HG02571 (cell line): ENCODE measurements at regions not wholly inside any gene's neighbourhood (a gene's known extent, or its start where the extent isn't known, plus 50 kb on each side); places are given as distances from the start of the nearest gene placed in this dataset.
"Not testable (repeated sequence)": the region's sequence is repeated elsewhere in the genome, so short reads cannot be mapped to it uniquely, and the experiment has no call there.

ENCODE experiments used
- ATAC-seq: cut with Tn5 transposase; IDR thresholded peaks from one replicate; pipeline ENCODE4 v1.9.1; 2021; ENCODE audit warnings: mild to moderate bottlenecking, moderate library complexity; ENCODE audit not compliant: unreplicated experiment

- ATAC-seq, result not testable (repeated sequence)
Observed at GRCh38 chr3:124651416-124651815, 78.8 kb upstream of the UMPS start.

GRCh38 chr3:124652009-124652408, 78.2 kb upstream of the UMPS start:
- no peak for ATAC-seq

GRCh38 chr3:124653071-124653796, 77.0 kb upstream of the UMPS start:
- ATAC-seq, result no peak

GRCh38 chr3:124653797-124654469, 76.3 kb upstream of the UMPS start:
- no peak for ATAC-seq

GRCh38 chr3:124654470-124654845, 75.8 kb upstream of the UMPS start:
- no peak for ATAC-seq

- ATAC-seq, result no peak
Observed at GRCh38 chr3:124656531-124656930, 73.7 kb upstream of the UMPS start.

- ATAC-seq, result no peak
Observed at GRCh38 chr3:124657138-124657537, 73.1 kb upstream of the UMPS start.

GRCh38 chr3:124658270-124658669, 72.0 kb upstream of the UMPS start:
- ATAC-seq, result no peak

GRCh38 chr3:124659175-124659574, 71.1 kb upstream of the UMPS start:
- no peak for ATAC-seq

- no peak for ATAC-seq
Observed at GRCh38 chr3:124660599-124660998, 69.7 kb upstream of the UMPS start.

- ATAC-seq, result no peak
Observed at GRCh38 chr3:124663690-124664089, 66.6 kb upstream of the UMPS start.

- ATAC-seq, result no peak
Observed at GRCh38 chr3:124664804-124665203, 65.4 kb upstream of the UMPS start.

- no peak for ATAC-seq
Observed at GRCh38 chr3:124666067-124666466, 64.2 kb upstream of the UMPS start.

GRCh38 chr3:124669470-124669869, 60.8 kb upstream of the UMPS start:
- no peak for ATAC-seq

GRCh38 chr3:124671106-124671505, 59.1 kb upstream of the UMPS start:
- ATAC-seq, result no peak

GRCh38 chr3:124674336-124674735, 55.9 kb upstream of the UMPS start:
- ATAC-seq, result no peak

GRCh38 chr3:124676236-124676635, 54.0 kb upstream of the UMPS start:
- ATAC-seq, result no peak

GRCh38 chr3:124679048-124679638, 51.1 kb upstream of the UMPS start:
- no peak for ATAC-seq
